Testis (tissue), 2 donors: ENCODE measurements at regions not wholly inside any gene's neighbourhood (a gene's known extent, or its start where the extent isn't known, plus 50 kb on each side); places are given as distances from the start of the nearest gene placed in this dataset.

ENCODE experiments used
- DNase-seq: peaks from one replicate; pipeline ENCODE4 v3.0.0-alpha.2; 2019
- H3K27ac ChIP-seq, 2 donors: fragments of 200-600 bp; sonication (generic); one replicate each; pipeline ENCODE4 v1.5.1; 2019
- H3K27me3 ChIP-seq: fragments of 200-600 bp; sonication (generic); one replicate; pipeline ENCODE4 v1.5.1; 2019
- H3K36me3 ChIP-seq: fragments of 200-600 bp; sonication (generic); one replicate; pipeline ENCODE4 v1.5.1; 2017; ENCODE audit warnings: low read depth; ENCODE audit errors: missing control alignments
- H3K4me1 ChIP-seq: fragments of 200-600 bp; sonication (generic); one replicate; pipeline ENCODE4 v1.5.1; 2019
- H3K4me3 ChIP-seq, 2 donors: fragments of 200-600 bp; sonication (generic); one replicate each; pipeline ENCODE4 v1.5.1; 2017 to 2019
- H3K9me3 ChIP-seq: fragments of 200-600 bp; sonication (generic); one replicate; pipeline ENCODE4 v1.5.1; 2017
- POLR2A ChIP-seq: fragments of 450-650 bp; IDR thresholded peaks from one replicate; pipeline ENCODE4 v1.6.1; 2017; ENCODE audit warnings: antibody characterized with exemption, mild to moderate bottlenecking, moderate library complexity
- WGBS, 2 donors: methylation state at CpG; one replicate each; pipeline ENCODE4 v1.1.5; 2018; 5-methylcytosine and 5-hydroxymethylcytosine counted together
- intact Hi-C: fragments of 100-400 bp; cut with DNase I; formaldehyde crosslinking; loops from one replicate; pipeline ENCODE4 v1.15.1; 2023; ENCODE audit warnings: low total_unique reads
- TF ChIP-seq, protein P1 (sequence below), 3 experiments: fragments of 450-650 bp in 2 of 3; fragments of 200-600 bp in 1 of 3; sonication (generic) in 1 of 3; IDR thresholded peaks; one replicate each; pipeline ENCODE4 v1.5.1; 2016 to 2019; ENCODE audit warnings: antibody characterized with exemption in 3 of 3, mild to moderate bottlenecking in 2 of 3, moderate library complexity in 1 of 3

DNA sequence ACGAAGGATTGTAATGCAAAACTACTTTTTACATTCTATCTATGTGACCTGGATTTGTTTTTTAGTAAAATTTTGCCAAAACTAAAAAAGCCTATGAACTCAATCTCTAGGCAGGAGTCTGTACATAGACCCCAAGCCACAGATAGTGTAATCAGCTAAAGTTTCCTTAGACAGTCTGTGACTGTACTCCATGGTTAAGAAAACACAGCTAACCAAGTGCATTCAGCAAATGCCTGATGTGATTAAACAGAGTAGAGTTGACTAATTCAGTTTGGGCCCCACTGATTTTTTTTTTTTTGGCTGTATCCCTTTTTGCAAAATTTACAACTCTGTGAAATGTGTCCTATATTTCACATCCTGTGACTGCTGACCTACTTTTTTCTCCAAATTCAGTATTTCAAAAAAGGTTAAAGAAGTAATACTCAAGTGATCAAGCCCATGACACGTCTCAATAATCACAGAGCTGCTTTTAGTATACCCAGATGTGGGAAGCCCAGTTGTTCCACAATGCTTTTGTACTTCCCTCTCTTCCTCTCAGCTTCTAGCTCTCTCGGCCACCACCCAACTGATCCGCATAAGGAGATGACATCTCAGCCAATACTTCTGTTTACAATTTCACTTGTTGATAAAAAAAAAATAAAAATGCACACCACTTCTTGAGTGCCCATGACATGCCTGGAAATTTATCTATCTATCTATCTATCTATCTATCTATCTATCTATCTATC, 108.8 kb upstream of the TBX18 start:
- Histone ChIP-seq H3K4me3 (no peak overlapping the region), H3K36me3 (no peaks in the 10 kb centered on the region), H3K4me1 (no peaks in the 10 kb centered on the region), H3K27ac (no peak overlapping the region), H3K27me3 (no peaks in the 10 kb centered on the region), H3K9me3 (no peaks in the 10 kb centered on the region)
- no peak for DNase-seq
- 84 to 89% methylated on average over 4 of the region's 4 CpGs for WGBS, 2 donors
- intact Hi-C loops, result no loop called here
- TF ChIP-seq, protein P1, sequence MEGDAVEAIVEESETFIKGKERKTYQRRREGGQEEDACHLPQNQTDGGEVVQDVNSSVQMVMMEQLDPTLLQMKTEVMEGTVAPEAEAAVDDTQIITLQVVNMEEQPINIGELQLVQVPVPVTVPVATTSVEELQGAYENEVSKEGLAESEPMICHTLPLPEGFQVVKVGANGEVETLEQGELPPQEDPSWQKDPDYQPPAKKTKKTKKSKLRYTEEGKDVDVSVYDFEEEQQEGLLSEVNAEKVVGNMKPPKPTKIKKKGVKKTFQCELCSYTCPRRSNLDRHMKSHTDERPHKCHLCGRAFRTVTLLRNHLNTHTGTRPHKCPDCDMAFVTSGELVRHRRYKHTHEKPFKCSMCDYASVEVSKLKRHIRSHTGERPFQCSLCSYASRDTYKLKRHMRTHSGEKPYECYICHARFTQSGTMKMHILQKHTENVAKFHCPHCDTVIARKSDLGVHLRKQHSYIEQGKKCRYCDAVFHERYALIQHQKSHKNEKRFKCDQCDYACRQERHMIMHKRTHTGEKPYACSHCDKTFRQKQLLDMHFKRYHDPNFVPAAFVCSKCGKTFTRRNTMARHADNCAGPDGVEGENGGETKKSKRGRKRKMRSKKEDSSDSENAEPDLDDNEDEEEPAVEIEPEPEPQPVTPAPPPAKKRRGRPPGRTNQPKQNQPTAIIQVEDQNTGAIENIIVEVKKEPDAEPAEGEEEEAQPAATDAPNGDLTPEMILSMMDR (IDR thresholded peaks at IDR 0.05), result no peak
- no peak for TF ChIP-seq POLR2A

DNA sequence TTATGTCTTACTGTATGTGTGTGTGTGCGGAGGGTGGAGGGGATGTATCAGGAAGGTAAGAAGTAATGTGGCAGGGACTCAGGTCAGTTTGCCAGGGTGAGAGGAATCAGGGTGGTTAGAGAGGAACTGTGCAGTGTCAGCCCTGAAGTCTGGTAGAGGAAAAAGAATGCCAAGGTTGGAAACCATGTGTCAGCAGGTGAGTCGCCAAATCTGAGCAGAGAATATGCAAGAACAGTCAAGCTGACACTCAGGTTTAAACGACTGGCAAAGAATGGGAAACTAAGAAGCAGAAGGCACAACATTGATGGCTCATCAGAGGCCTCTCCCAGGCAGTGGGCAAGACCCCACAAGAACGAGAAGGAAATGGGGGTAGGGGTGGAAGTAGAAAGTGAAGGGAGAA, 107.5 kb upstream of the TBX18 start:
- intact Hi-C loops, result no loop called here
- Histone ChIP-seq H3K36me3 (no peaks in the 10 kb centered on the region), H3K27me3 (no peaks in the 10 kb centered on the region), H3K9me3 (no peaks in the 10 kb centered on the region), H3K4me3 (peak overlapping the region in 1 of 2 donors; percentile 7), H3K4me1 (no peaks in the 10 kb centered on the region), H3K27ac (no peak overlapping the region)
- WGBS, 2 donors, result 80 to 86% methylated on average over 4 of the region's 4 CpGs
- no peak for DNase-seq
- no peak for TF ChIP-seq POLR2A
- TF ChIP-seq, protein P1 (IDR thresholded peaks at IDR 0.05), result no peak

DNA sequence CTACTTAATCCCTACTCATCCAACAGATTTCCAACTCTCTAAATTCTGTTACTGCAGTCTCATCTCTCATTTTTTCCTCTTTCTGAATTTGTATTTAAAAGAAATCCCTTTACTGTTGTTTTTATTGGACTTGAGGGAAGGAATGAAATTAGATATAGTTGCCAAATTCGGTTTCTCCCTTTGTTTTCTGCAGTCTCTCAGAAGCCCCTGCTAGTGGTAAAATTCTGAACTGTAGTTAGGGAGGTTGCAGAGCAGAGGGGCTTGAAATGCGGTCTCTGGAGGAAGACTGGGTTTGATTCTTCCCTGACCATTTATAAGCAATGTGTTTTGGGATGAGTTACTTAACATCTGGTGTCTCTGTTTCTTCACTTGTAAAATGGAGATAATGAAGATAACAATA, 106.3 kb upstream of the TBX18 start:
- WGBS, 2 donors, result 61 to 73% methylated on average over 2 of the region's 2 CpGs
- Histone ChIP-seq H3K4me3 (no peak overlapping the region), H3K9me3 (no peaks in the 10 kb centered on the region), H3K27me3 (no peaks in the 10 kb centered on the region), H3K27ac (no peak overlapping the region), H3K4me1 (no peaks in the 10 kb centered on the region), H3K36me3 (no peaks in the 10 kb centered on the region)
- no peak for TF ChIP-seq POLR2A
- TF ChIP-seq, protein P1 (IDR thresholded peaks at IDR 0.05), result no peak
- DNase-seq, result no peak
- intact Hi-C loops, result no loop called here

DNA sequence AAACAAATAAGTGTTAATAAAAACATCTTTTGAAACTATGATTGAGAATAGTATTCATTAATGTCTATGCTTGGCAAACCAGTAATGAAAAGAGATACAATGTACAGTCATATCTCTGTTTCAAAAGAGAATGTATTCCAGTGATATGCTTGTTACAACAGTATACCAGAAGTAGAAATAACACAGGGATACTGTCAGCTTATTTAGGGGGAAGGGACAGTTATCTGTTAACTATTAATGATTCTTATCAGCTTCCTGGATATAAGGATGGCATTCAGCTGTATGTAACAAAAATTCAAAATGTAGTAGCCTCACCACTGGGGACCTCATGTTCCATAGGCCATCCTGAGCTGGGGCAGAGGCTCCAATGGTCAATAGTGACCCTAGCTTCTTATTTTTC, 103.8 kb upstream of the TBX18 start:
- TF ChIP-seq, protein P1 (IDR thresholded peaks at IDR 0.05), result no peak
- no peak for TF ChIP-seq POLR2A
- Histone ChIP-seq H3K27ac (no peak overlapping the region), H3K27me3 (no peaks in the 10 kb centered on the region), H3K9me3 (no peaks in the 10 kb centered on the region), H3K4me3 (no peak overlapping the region), H3K36me3 (no peaks in the 10 kb centered on the region), H3K4me1 (no peaks in the 10 kb centered on the region)
- DNase-seq, result no peak
- intact Hi-C loops, result no loop called here

DNA sequence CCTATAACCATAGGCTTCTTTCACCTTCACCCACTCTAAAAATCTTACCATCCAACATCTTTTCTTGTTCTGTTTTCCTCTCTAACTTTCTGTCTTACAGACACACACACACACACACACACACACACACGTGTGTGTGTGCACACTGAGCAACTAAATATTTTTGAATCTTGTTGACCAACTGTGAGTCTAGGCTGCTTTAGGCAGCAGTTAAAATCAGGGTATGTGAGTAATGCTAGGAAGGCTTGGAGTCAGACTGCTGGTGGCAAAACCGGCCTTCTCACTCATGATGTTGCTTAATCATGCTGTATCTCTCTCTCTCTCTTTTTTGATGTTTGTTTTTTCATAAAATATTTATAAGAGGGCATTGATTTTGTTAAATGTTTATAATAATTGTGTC, 103.1 kb upstream of the TBX18 start:
- H3K9me3 ChIP-seq, result no peaks in the 10 kb centered on the region
- no peaks in the 10 kb centered on the region for H3K36me3 ChIP-seq
- no peak for DNase-seq
- intact Hi-C loops, result no loop called here
- H3K4me3 ChIP-seq, result no peak overlapping the region
- TF ChIP-seq POLR2A, result no peak
- TF ChIP-seq, protein P1 (IDR thresholded peaks at IDR 0.05), result no peak
- no peaks in the 10 kb centered on the region for H3K4me1 ChIP-seq
- 72% methylated on average over 2 of the region's 2 CpGs for WGBS, 2 donors
- H3K27me3 ChIP-seq, result no peaks in the 10 kb centered on the region
- H3K27ac ChIP-seq, result no peak overlapping the region
